Ishikawa (cell line): ENCODE measurements at regions not wholly inside any gene's neighbourhood (a gene's known extent, or its start where the extent isn't known, plus 50 kb on each side); places are given as distances from the start of the nearest gene placed in this dataset.

Experiments used
- CEBPB ChIP-seq: IDR thresholded peaks from 2 replicates; pipeline ENCODE4 v1.6.1; 2012
- CREB1 ChIP-seq: IDR thresholded peaks from 2 replicates; pipeline ENCODE4 v1.6.1; 2012; ENCODE audit warnings: low read depth
- EGR1 ChIP-seq: IDR thresholded peaks from 2 replicates; pipeline ENCODE4 v1.6.1; 2012
- EP300 ChIP-seq: IDR thresholded peaks from 2 replicates; pipeline ENCODE4 v1.6.1; 2012; ENCODE audit warnings: borderline replicate concordance
- FOXM1 ChIP-seq: IDR thresholded peaks from 2 replicates; pipeline ENCODE4 v1.6.1; 2012; ENCODE audit warnings: low read depth, borderline replicate concordance
- MAX ChIP-seq: IDR thresholded peaks from 2 replicates; pipeline ENCODE4 v1.6.1; 2012
- NFIC ChIP-seq: IDR thresholded peaks from 2 replicates; pipeline ENCODE4 v1.6.1; 2012
- RAD21 ChIP-seq: IDR thresholded peaks from 2 replicates; pipeline ENCODE4 v1.6.1; 2012; ENCODE audit warnings: low read depth
- REST ChIP-seq: IDR thresholded peaks from 2 replicates; pipeline ENCODE4 v1.6.1; 2012; ENCODE audit warnings: low read depth, mild to moderate bottlenecking
- TAF1 ChIP-seq: IDR thresholded peaks from 2 replicates; pipeline ENCODE4 v1.6.1; 2012; ENCODE audit warnings: low read depth, mild to moderate bottlenecking
- TCF12 ChIP-seq: IDR thresholded peaks from 2 replicates; pipeline ENCODE4 v1.6.1; 2012; ENCODE audit warnings: low read depth
- TEAD4 ChIP-seq: IDR thresholded peaks from 2 replicates; pipeline ENCODE4 v1.6.1; 2012
- USF1 ChIP-seq: IDR thresholded peaks from 2 replicates; pipeline ENCODE4 v1.6.1; 2012
- YY1 ChIP-seq: IDR thresholded peaks from 2 replicates; pipeline ENCODE4 v1.6.1; 2012; ENCODE audit warnings: low read depth
- ZBTB7A ChIP-seq: IDR thresholded peaks from 2 replicates; pipeline ENCODE4 v1.6.1; 2012; ENCODE audit warnings: low read depth

GRCh38 chr7:121557034-121557892 is 161.2 kb upstream of the FAM3C start:
- TF ChIP-seq NFIC: no peak
- no peak for TF ChIP-seq ZBTB7A
- TF ChIP-seq EGR1: no peak
- no peak for TF ChIP-seq RAD21
- TF ChIP-seq MAX: no peak

GRCh38 chr7:121555558-121555957 is 159.4 kb upstream of the FAM3C start:
- no peak for TF ChIP-seq NFIC
- no peak for TF ChIP-seq EGR1
- no peak for TF ChIP-seq ZBTB7A
- no peak for TF ChIP-seq TAF1
- TF ChIP-seq CREB1: no peak
- TF ChIP-seq TCF12: no peak
- TF ChIP-seq YY1: no peak
- TF ChIP-seq USF1: no peak
- no peak for TF ChIP-seq MAX
- no peak for TF ChIP-seq REST
- no peak for TF ChIP-seq FOXM1
- no peak for TF ChIP-seq TEAD4
- no peak for TF ChIP-seq EP300
- no peak for TF ChIP-seq RAD21
- no peak for TF ChIP-seq CEBPB

- TF ChIP-seq YY1: no peak
- TF ChIP-seq RAD21: peak; percentile 92
- TF ChIP-seq CREB1: no peak
- TF ChIP-seq TCF12: no peak
- no peak for TF ChIP-seq CEBPB
- no peak for TF ChIP-seq MAX
- TF ChIP-seq TEAD4: no peak
Observed at GRCh38 chr7:121547544-121548092, 151.5 kb upstream of the FAM3C start.

GRCh38 chr7:121546632-121547543 is 150.8 kb upstream of the FAM3C start:
- TF ChIP-seq TCF12 (no peak), EP300 (no peak), CEBPB (no peak), REST (no peak), FOXM1 (no peak), TEAD4 (no peak), MAX (no peak), USF1 (no peak), RAD21 (no peak), EGR1 (no peak), ZBTB7A (no peak), CREB1 (no peak)

- TF ChIP-seq CREB1: no peak
Observed at GRCh38 chr7:121545418-121545817, 149.3 kb upstream of the FAM3C start.
